ENCODE measurements at regions not wholly inside any gene's neighbourhood (a gene's known extent, or its start where the extent isn't known, plus 50 kb on each side); places are given as distances from the start of the nearest gene placed in this dataset.

DNA sequence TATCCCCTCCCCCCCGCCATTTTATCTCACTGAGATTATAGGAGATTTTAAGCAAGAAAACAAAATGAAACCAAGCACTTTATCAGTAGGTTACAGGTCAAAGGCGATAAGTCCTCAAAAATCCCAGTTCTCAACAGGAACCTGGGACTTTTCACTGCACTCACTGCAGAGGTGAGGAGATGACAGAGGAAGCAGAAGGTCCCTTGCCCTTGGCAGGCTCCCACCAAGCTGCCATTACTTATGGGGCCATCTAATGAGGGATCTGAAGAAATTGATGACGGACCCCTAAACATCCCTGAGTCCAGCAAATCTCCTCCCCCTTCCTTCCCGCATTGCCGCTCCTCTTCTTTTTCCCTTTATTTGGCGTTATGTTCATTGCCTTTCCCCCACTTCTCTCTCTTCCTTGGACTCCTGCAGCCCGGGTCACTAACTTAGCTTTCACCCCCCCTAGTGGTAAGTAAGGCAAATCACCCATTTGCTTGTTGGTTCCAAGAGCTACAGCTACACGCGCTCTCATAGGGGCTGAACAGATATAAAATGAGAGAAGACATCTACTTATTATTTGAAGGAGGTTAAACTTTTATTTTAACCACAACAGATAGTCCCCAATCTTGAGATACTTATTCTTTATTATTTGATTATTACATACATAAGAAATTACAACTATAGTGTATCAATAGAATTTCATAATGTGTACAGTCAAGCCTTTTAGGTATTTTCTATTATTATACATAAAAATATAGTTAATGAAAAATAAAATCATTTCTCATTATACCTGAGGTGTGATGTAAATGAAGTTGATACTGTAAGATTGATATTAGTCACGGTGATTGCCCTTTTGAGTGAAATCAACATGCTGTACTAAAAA lies 52.0 kb upstream of the ARGLU1 start:
- Mint-ChIP-seq H3K27ac (no peak overlapping the region), H3K4me1 (no peaks in the 10 kb centered on the region), H3K9me3 (no peaks in the 10 kb centered on the region), H3K4me3 (no peak overlapping the region), H3K27me3 (ENCODE audit: low read depth) (no peaks in the 10 kb centered on the region), H3K36me3 (ENCODE audit: low read depth) (no peaks in the 10 kb centered on the region)
- TF ChIP-seq, protein P1, sequence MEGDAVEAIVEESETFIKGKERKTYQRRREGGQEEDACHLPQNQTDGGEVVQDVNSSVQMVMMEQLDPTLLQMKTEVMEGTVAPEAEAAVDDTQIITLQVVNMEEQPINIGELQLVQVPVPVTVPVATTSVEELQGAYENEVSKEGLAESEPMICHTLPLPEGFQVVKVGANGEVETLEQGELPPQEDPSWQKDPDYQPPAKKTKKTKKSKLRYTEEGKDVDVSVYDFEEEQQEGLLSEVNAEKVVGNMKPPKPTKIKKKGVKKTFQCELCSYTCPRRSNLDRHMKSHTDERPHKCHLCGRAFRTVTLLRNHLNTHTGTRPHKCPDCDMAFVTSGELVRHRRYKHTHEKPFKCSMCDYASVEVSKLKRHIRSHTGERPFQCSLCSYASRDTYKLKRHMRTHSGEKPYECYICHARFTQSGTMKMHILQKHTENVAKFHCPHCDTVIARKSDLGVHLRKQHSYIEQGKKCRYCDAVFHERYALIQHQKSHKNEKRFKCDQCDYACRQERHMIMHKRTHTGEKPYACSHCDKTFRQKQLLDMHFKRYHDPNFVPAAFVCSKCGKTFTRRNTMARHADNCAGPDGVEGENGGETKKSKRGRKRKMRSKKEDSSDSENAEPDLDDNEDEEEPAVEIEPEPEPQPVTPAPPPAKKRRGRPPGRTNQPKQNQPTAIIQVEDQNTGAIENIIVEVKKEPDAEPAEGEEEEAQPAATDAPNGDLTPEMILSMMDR (IDR thresholded peaks at IDR 0.05; ENCODE audit: unreplicated experiment in 3 of 3) = peak; percentile 71 to 79 (median 77)
